HEK293T (cell line): ENCODE measurements at regions not wholly inside any gene's neighbourhood (a gene's known extent, or its start where the extent isn't known, plus 50 kb on each side); places are given as distances from the start of the nearest gene placed in this dataset.

Experiments
- FOXA1 ChIP-seq: fragments of 450-650 bp; IDR thresholded peaks from 2 replicates; pipeline ENCODE4 v1.6.1; 2016; ENCODE audit warnings: mild to moderate bottlenecking
- FOXM1 ChIP-seq: fragments of 450-650 bp; IDR thresholded peaks from 2 replicates; pipeline ENCODE4 v1.6.1; 2017; ENCODE audit warnings: mild to moderate bottlenecking, borderline replicate concordance
- SP1 ChIP-seq: fragments of 450-650 bp; IDR thresholded peaks from 2 replicates; pipeline ENCODE4 v1.6.1; 2017
- TARDBP ChIP-seq: fragments of 450-650 bp; IDR thresholded peaks from 2 replicates; pipeline ENCODE4 v1.6.1; 2016

DNA sequence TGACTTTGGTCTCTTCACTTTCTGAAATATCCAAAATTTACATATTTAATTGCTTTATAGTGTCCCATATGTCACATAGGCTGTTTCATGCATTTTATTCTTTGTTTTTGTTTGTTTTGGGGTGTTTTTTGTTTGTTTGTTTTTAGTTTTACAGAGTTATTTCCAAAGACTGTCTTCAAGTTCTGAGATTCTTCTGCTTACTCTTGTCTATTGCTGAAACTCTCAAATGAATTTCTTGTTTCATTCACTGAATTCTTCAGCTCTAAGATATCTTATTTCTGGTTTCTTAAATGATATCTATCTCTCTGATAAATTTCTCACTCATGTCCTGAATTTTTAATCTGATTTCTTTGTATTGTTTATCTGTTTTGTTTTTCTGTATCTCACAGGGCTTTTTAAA, 412.0 kb upstream of the ATP2B1 start:
- no peak for TF ChIP-seq FOXM1
- TF ChIP-seq SP1, result no peak
- no peak for TF ChIP-seq TARDBP
- TF ChIP-seq FOXA1, result no peak
